HG02571 (cell line): ENCODE measurements at regions not wholly inside any gene's neighbourhood (a gene's known extent, or its start where the extent isn't known, plus 50 kb on each side); places are given as distances from the start of the nearest gene placed in this dataset.

ENCODE experiments used
- ATAC-seq: cut with Tn5 transposase; IDR thresholded peaks from one replicate; pipeline ENCODE4 v1.9.1; 2021; ENCODE audit warnings: mild to moderate bottlenecking, moderate library complexity; ENCODE audit not compliant: unreplicated experiment

- peak; percentile 69 for ATAC-seq
Observed at GRCh38 chr6:20023549-20024315, 186.6 kb downstream of the ID4 start.

GRCh38 chr6:20024316-20024673 is 187.1 kb downstream of the ID4 start:
- no peak for ATAC-seq

- ATAC-seq: no peak
Observed at GRCh38 chr6:20024978-20025377, 187.3 kb downstream of the MBOAT1 start.

- no peak for ATAC-seq
Observed at GRCh38 chr6:20025681-20026080, 186.6 kb downstream of the MBOAT1 start.

GRCh38 chr6:20028143-20028542 is 184.1 kb downstream of the MBOAT1 start:
- no peak for ATAC-seq

- ATAC-seq: no peak
Observed at GRCh38 chr6:20028562-20028961, 183.7 kb downstream of the MBOAT1 start.

GRCh38 chr6:20029979-20030378 is 182.3 kb downstream of the MBOAT1 start:
- ATAC-seq: no peak

- ATAC-seq: no peak
Observed at GRCh38 chr6:20031342-20031741, 180.9 kb downstream of the MBOAT1 start.

GRCh38 chr6:20033697-20034407 is 178.4 kb downstream of the MBOAT1 start:
- no peak for ATAC-seq

GRCh38 chr6:20034408-20034769 is 177.9 kb downstream of the MBOAT1 start:
- no peak for ATAC-seq

- ATAC-seq: no peak
Observed at GRCh38 chr6:20036141-20036677, 176.1 kb downstream of the MBOAT1 start.

- ATAC-seq: no peak
Observed at GRCh38 chr6:20038410-20039204, 173.7 kb downstream of the MBOAT1 start.

- no peak for ATAC-seq
Observed at GRCh38 chr6:20044883-20045282, 167.4 kb downstream of the MBOAT1 start.
